Activated T-helper 17 cell treated with anti-CD3 and anti-CD28 coated beads, Interleukin-2, amount 50 U/mL, for 72 hours (primary cell): ENCODE measurements at regions not wholly inside any gene's neighbourhood (a gene's known extent, or its start where the extent isn't known, plus 50 kb on each side); places are given as distances from the start of the nearest gene placed in this dataset.

Experiments used
- ATAC-seq: fragments of 150-1000 bp; cut with Tn5 transposase; replicated peaks from 2 replicates; pipeline ENCODE4 v1.10.0; 2021; ENCODE audit warnings: mild to moderate bottlenecking, moderate library complexity
- H3K27ac Mint-ChIP-seq: one replicate; pipeline ENCODE4 v1.8.0; 2022; ENCODE audit warnings: mixed read lengths
- H3K27me3 Mint-ChIP-seq: one replicate; pipeline ENCODE4 v1.8.0; 2022; ENCODE audit warnings: mixed read lengths
- H3K36me3 Mint-ChIP-seq: one replicate; pipeline ENCODE4 v1.8.0; 2022; ENCODE audit warnings: low read depth, mild to moderate bottlenecking, mixed read lengths
- H3K4me1 Mint-ChIP-seq: one replicate; pipeline ENCODE4 v1.8.0; 2022; ENCODE audit warnings: mixed read lengths
- H3K4me3 Mint-ChIP-seq: one replicate; pipeline ENCODE4 v1.8.0; 2022; ENCODE audit warnings: mild to moderate bottlenecking, mixed read lengths
- H3K9me3 Mint-ChIP-seq: one replicate; pipeline ENCODE4 v1.8.0; 2022; ENCODE audit warnings: mixed read lengths

DNA sequence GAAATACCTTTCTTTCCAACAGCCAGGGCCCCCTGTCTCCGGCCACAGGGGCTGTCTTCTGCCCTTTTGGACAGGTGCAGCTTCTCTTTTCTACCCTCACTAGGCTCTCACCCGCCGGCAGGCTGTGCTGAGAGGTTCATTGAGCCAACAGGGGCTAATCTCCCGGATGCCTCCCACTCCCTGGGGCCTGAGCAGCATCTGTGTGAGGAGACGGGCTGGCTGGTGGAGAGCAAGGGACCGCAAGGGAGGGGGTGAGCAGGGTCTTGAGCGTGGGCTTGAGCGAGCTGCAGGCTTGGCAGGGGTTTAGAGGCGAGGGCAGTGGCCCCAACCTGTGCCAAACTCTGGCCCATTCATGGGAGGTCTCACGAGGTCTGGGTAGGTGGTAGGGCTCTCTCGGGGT, 56.5 kb upstream of the CST7 start:
- no peak for ATAC-seq
- Mint-ChIP-seq H3K27ac (no peak overlapping the region), H3K9me3 (no peaks in the 10 kb centered on the region), H3K4me1 (no peaks in the 10 kb centered on the region), H3K36me3 (no peaks in the 10 kb centered on the region), H3K27me3 (peaks cover 3% of the 10 kb centered on the region), H3K4me3 (no peak overlapping the region)

DNA sequence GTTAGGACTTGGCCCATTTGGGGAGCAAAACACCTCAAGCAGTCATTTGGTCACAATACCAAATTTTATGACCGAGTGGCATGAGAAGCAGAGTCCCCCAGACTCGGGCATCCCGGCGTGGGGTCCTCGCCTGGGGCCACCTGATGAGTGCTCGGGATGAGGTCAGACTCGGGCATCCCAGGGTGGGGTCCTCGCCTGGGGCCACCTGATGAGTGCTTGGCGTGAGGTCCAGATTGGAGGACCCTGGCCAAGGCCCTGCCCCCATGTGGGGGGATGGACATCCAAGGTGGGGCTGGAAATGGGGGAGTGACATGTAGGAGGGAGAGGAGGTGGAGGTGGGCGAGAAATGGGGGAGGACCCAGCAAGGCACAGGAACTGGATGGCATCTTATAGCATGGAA, 56.1 kb upstream of the CST7 start:
- H3K4me1 Mint-ChIP-seq: no peaks in the 10 kb centered on the region
- ATAC-seq: no peak
- no peaks in the 10 kb centered on the region for H3K36me3 Mint-ChIP-seq
- no peak overlapping the region for H3K27ac Mint-ChIP-seq
- H3K4me3 Mint-ChIP-seq: no peak overlapping the region
- no peaks in the 10 kb centered on the region for H3K9me3 Mint-ChIP-seq
- peaks cover 3% of the 10 kb centered on the region for H3K27me3 Mint-ChIP-seq

GRCh38 chr20:24894488-24894887, 54.6 kb upstream of the CST7 start:
- peaks cover 9% of the 10 kb centered on the region for H3K9me3 Mint-ChIP-seq
- H3K4me1 Mint-ChIP-seq: no peaks in the 10 kb centered on the region
- no peaks in the 10 kb centered on the region for H3K36me3 Mint-ChIP-seq
- ATAC-seq: no peak
- no peaks in the 10 kb centered on the region for H3K27me3 Mint-ChIP-seq
- no peak overlapping the region for H3K4me3 Mint-ChIP-seq
- no peak overlapping the region for H3K27ac Mint-ChIP-seq

- Mint-ChIP-seq H3K9me3 (peaks cover 14% of the 10 kb centered on the region), H3K36me3 (no peaks in the 10 kb centered on the region), H3K27me3 (no peaks in the 10 kb centered on the region), H3K27ac (no peak overlapping the region), H3K4me3 (no peak overlapping the region), H3K4me1 (no peaks in the 10 kb centered on the region)
- no peak for ATAC-seq
Observed at GRCh38 chr20:24894967-24895366, 54.1 kb upstream of the CST7 start.

DNA sequence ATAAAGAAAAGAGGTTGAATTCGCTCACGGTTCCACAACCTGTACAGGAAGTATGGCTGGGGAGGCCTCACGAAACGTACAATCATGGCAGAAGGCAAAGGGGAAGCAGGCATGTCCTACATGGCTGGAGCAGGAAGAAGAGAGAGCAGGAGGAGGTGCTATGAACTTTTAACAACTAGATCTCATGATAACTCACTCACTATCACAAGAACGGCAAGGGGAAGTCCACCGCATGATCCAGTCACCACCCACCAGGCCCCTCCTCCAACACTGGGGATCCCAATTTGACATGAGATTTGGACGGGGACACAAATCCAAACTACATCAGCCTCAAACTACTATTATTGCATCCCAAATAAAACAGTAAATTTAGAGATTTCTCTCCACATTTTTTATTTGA, 53.6 kb upstream of the CST7 start:
- H3K27me3 Mint-ChIP-seq: no peaks in the 10 kb centered on the region
- H3K4me1 Mint-ChIP-seq: no peaks in the 10 kb centered on the region
- no peak overlapping the region for H3K4me3 Mint-ChIP-seq
- H3K27ac Mint-ChIP-seq: no peak overlapping the region
- H3K9me3 Mint-ChIP-seq: peaks cover 14% of the 10 kb centered on the region
- ATAC-seq: no peak
- no peaks in the 10 kb centered on the region for H3K36me3 Mint-ChIP-seq

DNA sequence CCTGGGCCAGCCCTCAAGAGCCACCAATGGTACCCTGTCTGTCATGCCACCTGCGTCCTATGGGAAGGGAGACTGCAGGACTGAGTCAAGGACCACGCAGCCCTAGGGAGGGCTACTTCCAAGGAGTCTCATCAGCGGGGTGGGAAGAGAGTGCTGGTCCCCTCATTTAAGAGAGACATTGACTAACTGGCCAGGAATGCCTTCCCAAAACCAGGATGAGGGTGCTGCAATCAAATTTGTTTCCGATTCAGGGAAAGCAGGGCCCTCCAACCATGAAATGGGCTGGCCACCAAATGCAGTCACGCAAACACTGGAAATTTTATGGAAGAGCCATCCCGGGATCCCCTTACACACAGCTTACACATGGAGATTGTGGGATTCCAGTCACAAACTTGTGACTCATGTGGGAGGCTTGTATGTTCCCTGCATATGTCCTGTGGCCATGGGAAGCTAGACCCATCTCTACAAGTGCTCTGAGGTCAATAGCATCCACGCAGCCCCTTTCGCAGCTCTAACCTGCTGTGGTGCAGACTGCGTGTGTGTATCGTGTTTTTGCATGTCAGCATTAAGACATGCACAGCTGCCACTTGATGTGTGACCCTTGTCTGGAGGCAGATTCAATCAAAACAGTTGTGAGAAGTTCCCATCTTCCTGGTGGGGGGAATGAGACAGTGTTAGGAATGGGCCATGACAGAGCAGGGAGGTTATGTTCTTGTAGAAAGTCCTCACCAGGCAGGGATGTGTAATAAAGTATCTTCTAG, 53.0 kb upstream of the CST7 start:
- Mint-ChIP-seq H3K27me3 (no peaks in the 10 kb centered on the region), H3K9me3 (peaks cover 14% of the 10 kb centered on the region), H3K27ac (no peak overlapping the region), H3K36me3 (no peaks in the 10 kb centered on the region), H3K4me1 (no peaks in the 10 kb centered on the region), H3K4me3 (no peak overlapping the region)
- no peak for ATAC-seq

DNA sequence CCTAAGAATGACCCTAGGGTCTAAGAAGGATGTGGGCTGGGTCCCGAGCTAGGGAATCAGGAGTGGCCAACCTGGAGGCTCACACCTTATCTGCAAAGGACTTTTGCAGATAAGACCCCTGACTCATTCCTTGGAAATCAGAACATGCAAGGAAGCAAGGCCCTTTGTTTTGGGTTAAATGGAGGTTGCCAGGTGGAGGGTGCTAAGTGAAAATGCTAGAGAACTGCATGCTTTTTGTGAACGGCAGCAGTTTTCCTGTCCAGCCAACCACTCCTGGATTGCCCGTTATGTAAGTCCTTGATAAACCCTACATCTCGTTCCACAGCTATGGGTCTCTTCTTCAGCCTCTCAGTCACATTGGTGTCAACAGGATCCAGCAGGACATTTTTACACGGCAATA, 52.1 kb upstream of the CST7 start:
- Mint-ChIP-seq H3K27me3 (no peaks in the 10 kb centered on the region), H3K36me3 (no peaks in the 10 kb centered on the region)

DNA sequence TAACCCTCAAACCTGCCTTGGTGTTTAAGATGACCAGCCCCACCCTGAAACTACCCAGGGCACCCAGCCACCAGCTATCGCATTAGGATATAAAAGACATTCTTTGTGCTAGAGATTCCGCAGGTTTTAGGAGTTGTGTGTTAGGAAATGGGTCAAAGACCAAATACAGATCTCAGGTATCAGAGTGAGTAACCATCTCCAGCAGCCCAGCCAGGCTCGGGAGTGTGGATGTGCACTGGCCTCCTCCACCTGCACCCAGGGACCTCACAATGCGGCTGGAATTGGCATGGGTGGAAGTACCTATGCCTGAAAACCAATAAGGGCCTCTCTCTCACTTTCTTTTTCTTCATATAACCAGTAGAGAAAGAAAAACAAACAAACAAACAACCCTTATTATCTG, 51.1 kb upstream of the CST7 start:
- Mint-ChIP-seq H3K27me3 (no peaks in the 10 kb centered on the region), H3K36me3 (no peaks in the 10 kb centered on the region), H3K9me3 (peaks cover 14% of the 10 kb centered on the region), H3K27ac (no peak overlapping the region), H3K4me1 (no peaks in the 10 kb centered on the region), H3K4me3 (no peak overlapping the region)
- ATAC-seq: no peak

More for the DNA sequence above, 52.1 kb upstream of the CST7 start:
- H3K4me1 Mint-ChIP-seq: no peaks in the 10 kb centered on the region
- H3K27ac Mint-ChIP-seq: no peak overlapping the region
- peaks cover 14% of the 10 kb centered on the region for H3K9me3 Mint-ChIP-seq
- H3K4me3 Mint-ChIP-seq: no peak overlapping the region
- no peak for ATAC-seq

GRCh38 chr20:24899153-24899552, 49.9 kb upstream of the CST7 start:
- ATAC-seq: no peak
- Mint-ChIP-seq H3K9me3 (peaks cover 14% of the 10 kb centered on the region), H3K27me3 (no peaks in the 10 kb centered on the region), H3K27ac (no peak overlapping the region), H3K4me3 (no peak overlapping the region), H3K4me1 (no peaks in the 10 kb centered on the region), H3K36me3 (no peaks in the 10 kb centered on the region)
